Stimulated activated CD8-positive, alpha-beta memory T cell treated with anti-CD3 and anti-CD28 coated beads, Interleukin-12 subunit alpha, Interleukin-12 subunit beta, amount 100 ng/mL, for 4 hours (primary cell): ENCODE measurements at regions not wholly inside any gene's neighbourhood (a gene's known extent, or its start where the extent isn't known, plus 50 kb on each side); places are given as distances from the start of the nearest gene placed in this dataset.

Source experiments
- DNase-seq: peaks from one replicate; pipeline ENCODE4 v3.0.0-alpha.2; 2020; ENCODE audit warnings: low read depth

DNA sequence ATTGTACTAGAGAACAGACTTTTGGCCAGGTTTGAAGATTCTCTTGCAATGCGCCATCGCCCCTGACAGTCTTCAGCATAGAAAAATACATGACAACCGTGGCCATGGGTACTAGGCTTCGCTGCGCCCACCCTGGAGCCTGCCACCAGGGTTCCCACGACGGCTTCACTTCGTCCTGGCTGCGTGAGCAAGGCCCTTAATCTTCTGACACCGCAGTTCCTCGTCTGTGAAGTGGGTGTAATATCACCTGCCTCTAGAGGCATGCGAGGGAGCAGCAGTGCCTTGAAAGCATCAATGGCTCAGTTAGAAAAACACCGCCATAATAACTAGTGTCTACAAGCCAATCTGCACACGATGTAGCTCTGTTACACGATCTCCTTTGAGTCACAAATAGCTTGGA is 175.2 kb upstream of the HS6ST1 start:
- no peak for DNase-seq

DNA sequence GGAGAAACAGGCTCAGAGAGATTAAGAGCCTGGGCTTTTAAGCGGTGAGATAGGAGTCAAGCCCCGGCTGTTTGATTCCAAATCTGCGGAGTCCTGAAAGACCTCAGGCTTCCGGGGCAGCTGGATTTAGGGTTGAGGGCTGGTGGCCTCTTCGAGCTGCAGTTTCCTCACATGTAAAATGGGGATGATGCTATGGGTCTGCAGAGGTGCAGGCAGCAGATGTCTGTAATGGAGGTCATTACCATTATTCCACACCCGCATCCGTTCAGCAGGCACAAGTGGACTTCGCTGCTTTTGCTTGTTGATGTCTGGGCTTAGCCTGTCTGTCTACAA is 175.6 kb upstream of the HS6ST1 start:
- DNase-seq = no peak

DNA sequence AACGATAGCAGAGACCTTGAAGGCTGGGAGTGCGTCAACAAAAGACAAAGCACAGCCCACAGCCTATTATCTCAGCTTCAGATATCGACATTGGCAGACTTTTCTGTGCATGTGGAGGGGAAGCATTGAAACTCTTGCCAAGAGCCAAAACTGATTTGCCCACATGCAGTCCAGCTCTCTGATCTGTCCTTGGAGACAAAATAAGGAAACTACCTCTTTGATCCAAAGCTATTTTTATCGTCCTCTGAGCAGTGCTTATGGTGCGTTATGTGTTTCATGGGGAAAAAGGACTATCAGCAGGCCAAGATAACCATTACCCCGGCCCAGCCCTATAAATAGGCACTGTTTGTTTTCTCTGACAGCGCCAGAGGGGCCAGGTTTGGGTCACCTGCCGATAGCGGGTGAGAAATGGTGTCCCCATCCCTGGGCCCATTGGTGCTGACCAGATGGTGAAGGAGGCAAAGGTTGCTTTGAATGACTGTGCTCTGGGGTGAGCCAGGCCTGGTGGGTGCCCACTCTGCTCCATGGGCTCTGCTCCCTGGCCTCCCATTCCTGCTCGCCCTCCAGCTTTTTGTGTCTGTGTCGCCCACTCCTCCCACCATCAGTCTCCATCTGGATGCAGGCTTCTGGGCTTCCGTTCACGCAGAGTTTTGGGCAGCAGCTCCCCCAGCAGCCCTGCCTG is 176.1 kb upstream of the HS6ST1 start:
- DNase-seq = no peak

DNA sequence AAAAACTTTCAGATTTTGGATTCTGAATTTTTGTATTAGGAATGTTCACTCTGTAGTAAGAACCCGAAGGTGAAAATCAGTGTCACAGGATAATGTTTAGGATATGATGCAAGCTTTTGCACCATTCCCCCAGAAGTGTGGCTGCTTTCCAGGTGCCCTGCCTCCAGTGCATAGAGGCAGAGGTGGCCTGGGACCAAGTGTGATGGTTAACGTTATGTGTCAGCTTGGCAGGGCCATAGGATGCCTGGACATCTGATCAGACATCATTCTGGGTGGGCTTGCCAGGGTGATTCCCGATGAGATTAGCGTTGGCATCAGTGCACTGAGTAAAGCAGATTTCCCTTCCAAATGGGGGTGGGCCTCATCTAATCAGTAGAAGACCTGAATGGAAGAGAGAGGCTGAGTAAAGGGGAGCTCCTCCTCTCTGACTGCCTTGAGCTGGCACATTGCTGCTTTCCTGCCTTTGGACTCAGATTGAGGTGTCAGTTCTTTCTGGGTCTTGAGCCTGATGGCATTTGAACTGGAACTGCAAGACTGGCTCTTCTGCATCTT is 177.4 kb upstream of the HS6ST1 start:
- DNase-seq = no peak

DNA sequence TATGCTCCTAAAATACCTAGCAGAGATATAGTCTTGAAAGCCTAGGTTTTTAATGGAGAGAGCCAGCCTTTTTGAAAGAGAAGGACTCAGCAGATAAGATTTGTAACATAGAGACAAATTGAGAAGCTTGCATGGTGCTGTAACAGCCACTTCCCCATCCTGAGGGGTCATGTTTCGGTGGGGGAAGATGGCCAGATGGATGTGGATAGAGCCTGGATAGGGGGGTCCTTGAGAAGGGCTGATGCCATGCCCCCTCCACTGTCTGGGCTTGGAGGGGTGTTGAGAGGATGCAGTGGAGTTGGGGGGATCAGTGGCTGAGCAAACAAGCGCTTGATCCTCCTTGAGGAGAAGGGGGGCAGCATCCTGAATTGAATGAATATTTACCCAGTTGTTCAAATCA is 178.0 kb upstream of the HS6ST1 start:
- DNase-seq = no peak

DNA sequence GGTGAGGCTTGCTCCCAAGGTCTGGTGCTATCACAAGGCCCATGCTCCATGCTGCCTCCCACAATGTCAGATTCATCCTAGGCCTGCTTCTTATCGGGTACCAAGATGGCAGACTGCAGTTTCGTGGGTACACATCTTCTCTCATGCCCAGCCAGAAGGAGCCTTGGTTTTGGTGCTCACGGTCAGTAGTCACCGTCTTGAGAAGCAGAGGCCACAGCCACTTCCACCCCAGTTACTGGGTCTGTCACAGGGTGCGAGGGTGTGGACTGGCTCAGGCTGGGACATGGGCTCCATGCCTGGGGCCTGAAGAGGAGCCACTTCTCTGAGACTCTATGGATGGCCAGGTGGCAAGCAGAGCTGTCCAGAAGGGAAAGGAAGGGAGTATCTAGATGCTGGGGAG is 178.8 kb upstream of the HS6ST1 start:
- DNase-seq = no peak

DNA sequence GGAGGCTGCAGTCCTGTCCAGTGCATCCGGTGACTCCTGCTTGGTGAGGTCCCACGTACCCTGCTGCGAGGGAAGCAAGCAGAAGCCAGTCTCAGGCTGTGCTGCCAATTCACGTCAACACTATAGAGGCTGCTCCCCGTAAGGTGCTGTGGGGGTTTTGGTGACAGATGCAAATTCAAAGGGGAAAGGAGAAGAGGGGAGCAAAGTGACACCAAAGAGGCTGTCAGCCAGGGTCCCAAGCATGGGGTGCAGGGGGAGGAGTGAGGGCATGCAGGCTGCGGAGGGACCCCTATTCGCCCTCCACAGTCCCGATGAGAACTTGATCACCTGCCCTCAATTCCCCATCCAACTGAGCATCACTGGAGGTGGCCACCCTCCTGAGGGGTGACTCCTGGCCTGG is 179.4 kb upstream of the HS6ST1 start:
- no peak for DNase-seq

DNA sequence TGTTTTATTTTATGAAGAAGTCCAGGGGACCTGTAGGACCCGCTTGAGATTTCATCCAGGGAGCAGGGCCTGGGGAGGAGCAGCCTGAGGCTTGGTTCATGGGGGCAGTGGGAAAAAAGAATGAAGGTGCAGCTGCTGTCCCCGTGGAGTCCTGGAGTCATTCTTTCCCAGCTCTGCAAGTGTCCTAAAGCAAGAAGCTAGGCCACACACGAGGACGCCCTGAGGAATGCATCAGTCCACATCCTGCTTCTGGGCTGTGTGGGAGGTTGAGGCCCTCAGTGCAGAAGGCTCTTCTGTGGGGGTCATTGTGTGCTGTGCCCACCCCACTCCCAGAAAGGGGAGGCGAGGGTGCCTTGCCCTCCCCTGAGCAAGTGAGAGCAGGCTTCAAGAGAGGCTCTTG is 179.9 kb upstream of the HS6ST1 start:
- DNase-seq = no peak

DNA sequence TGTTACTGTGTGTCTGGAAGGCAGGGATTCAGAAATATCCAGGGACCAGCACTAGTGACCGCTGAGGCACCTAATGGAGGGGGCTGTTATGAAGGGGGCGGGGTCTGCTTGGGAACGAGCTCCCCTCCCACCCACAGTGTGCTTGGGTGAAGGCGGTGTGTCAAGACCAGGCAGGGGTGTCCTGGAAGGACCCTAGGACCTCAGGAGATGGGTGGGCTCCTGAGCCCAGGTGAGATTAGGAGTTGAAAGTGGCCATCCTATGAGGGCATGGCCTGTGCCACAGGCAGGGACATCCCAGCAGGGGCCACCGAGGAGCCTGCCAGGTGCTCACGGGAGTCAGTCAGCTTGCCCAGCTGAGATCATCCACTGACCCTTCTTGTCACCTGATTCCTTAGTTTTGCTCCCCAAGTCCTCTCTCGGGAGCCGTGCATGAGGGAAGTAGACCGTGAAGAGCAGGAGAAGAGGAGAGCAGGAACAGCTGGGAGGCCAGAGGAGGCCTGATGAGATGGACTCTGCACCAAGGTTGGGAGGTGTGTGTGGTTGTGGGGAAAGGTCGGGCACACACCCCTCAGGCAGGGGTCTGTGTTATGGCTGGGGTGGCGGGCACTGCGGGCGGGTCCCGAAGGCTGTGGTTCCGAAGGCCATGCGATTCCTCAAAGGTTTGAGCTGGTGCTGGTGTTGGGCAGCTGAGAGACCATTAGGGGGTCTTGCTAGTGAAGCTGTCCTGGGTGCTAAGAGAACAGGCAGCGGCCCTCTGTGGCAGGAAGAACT is 180.9 kb upstream of the HS6ST1 start:
- no peak for DNase-seq

DNA sequence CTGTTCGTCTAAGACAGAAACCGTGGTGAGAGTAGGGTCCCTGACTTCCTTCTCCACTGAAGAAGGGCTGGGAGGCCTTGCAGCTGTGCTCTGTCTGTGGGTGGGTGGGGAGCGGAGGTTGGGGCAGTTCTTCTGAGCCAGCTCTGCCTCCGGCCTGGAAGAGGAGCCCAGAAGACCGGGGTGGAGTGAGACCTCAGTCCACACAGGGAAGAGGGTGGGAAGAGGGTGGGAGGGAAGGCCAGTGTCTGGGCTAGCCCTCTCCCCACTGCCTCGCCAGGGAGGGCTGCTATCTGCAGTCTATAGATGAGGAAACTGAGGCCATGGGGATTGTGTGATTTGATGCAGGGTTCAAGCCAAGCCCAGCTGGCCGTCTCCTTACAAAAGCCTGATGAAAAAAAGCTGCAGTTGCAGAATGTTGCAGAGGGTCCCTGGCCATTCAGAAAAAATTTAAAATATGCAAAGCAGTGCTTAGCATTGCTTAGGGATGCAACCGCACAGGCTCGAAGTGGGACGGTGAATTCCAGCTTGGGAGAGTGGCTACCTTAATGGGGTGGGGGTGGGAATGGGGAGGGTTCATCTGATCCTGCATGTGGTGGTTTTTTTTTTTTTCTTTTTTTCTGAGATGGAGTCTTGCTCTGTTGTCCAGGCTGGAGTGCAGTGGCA is 181.6 kb upstream of the HS6ST1 start:
- no peak for DNase-seq

DNA sequence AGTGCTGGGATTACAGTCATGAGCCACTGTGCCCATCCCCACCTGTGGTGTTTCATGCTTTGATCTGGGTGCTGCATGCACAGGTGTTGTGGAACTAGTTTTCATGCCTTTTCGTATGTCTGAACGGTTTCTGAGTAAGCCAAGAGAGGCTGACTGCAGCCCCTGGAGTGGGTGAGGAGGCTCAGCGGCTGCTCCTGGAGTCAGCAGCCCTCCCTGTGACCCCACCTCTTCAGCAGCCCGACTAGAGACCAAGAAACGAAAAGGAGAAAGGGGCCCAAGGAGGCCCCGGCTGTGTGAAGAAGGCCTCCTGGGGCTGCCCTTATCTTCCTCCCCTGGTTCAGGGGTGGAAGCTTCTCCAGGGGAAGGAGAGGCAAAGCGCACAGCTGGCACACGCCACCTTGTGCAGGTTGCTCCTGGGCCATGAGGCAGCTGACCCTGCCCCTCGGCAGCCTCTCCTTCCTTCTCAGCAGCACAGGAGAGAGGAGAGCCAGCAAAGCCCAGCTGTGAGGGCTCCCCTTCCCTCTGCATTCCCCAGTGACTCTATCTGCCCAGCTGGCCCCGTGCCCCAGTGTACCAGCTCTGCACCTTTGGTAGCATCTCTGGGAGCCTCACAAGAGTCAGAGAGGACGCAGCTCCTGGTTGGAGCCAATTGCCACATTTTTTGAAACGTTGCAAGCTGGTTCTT is 182.5 kb upstream of the HS6ST1 start:
- DNase-seq = no peak

DNA sequence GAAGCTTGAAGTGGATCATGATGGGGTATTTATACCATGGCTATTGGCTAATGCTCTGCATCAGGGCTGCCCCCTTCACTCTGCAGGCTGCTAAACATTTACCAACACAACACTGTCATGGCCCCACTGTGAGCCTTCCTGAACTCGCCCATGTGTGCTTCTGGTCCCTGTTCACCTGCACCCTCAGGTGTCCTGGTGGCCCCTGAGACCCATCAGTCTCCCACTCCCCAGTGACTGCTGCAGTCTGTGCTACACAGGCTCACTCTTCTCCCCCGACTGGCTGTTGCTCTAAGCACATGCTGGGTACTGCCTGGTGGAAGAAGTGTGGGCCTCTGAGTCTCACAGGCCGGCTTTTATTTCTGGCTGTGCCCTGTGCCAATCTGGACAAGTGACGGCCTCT is 183.0 kb upstream of the HS6ST1 start:
- DNase-seq = no peak

DNA sequence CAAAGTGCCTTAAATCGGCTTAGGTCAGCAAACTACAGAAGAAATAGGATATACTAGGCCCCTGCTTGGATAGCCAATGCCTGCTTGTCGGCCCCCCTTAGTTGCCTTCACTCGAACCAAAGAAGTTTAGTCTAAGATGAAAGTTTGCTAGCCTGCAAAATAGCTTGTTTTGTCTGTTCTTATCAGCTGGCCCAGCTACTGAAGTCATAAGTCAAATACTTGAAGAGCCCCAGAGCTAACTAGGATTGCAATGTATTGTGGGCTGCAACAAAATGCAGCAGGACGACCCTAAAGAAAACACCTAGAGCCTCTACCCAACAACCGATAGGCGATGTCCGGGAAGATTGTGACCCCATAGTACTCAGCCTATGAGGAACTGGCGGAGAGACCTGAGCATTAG is 183.5 kb upstream of the HS6ST1 start:
- no peak for DNase-seq

DNA sequence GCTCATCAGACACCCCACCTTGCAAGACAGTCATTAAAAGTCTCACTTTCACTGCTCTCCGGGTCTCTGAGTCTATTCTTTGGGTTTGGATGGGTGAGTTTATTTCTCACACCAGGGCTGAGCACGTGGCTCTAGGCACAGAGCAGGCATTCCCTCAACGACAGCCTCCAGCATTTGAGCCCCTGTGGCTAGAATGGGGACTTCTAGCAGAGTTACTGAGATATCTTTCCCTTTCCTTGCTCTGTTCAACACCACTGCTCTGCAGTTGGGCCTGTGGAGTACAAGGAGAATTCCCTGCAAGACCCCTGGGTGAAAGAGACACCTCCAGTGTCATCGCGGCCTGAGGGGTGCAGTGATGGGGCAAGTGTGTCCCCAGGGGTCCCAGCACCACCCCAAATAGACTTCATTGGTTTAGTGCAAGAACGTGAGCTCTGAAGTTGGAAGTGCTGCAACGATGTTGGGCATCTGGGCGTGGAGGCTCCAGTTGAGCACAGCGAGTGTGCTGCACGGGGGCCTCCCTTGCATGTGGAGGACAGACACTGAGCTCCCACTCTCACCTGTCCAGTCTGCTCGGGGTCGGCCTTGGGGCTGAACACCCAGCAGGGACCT is 184.1 kb upstream of the HS6ST1 start:
- DNase-seq = no peak

DNA sequence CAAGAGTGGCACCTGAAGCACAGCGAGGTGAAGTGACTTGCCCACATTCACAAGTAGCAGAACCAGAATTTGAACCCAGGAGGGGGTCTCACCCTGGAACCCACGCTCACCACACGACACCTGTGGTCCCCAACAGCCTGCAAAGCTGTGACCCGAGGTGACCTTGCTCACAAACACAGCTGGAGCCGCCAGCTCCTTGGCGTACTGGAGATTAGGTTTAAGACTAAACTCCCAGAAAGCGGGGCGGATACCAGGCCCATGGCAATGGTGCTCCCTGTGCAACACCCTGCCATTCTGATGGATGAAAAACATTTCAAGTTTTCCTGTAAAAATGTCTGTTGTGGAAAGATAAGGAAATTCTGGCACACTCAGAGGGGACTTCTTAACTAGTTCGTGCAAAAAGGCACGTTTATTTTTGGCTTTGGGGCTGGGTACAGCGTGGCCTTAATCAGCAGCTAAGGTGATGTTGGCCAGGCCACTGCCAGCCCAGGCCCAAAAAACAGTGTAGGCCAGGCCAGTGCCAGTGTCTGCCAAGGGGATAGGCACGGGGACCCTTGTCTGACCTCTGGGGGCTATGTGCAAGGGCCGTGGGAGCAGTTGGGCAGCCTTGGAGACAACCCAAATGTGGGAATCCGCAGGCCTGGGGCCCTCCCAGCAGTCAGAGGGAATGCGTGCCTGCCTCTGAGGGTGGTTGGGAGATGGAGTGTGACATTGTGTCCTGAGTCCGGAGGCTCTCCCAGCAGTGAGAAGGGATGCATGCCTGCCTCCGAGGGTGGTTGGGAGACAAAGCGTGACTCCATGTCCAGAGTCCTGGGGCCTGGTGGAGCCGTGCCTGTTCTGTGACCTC is 185.0 kb upstream of the HS6ST1 start:
- no peak for DNase-seq

DNA sequence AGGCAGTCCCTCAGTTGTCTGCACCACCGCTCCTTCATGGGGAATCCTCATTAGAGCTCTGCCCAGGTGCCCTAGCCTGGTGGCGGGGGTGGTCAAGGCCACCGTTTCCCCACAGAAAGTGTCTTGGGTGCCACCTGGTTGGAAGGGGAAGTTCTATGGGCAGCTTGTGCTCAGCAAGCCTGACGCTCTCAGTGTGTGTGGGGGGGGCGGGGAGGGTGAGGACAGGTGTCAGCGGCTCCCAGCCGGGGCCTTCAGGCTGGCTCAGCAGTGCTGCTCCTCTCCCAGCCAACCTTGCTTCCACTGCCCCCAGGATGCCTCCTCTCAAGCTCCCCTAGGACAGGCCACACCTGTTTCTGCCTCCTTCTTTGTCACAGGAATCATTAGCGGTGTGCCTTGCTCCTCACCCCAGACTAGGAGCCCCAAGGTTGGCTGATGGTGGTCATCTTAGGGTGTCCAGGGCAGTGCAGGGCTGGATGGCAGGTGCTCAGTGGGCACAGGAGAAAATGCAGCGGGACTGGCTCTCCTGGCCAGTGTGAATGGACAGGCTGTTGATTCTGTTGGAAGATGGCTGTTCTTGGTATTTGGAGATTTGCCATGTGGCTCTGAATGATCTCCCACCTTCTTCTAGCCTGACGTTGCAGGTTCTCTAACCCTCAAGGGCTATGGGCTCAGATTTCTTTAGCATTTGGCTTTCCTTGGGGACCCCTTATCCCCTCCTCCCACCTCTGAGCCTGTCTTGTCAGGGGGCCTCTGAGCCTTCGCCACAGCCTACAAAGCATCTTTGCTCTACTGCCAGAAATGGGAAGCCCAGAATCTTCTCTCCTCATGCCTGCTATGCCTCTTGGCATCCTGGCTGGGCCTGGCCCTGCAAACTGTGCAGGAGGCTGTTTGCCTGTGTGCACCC is 185.8 kb upstream of the HS6ST1 start:
- DNase-seq = no peak

DNA sequence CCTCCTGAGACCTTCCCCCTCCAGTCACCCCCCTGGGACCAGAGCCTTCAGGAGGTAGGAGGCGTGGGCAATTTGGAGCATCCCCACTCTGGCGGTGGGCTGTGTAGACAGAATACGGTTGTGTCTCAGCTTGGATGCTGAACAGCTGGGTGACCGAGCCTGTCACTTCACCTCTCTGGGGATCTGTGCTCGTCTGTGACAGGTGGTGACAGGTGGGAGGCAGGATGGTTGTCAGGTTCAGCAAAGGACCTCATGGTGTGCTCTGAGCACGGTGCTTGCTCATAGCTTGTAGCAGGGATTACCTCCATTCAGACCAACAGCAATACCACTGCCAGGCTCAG is 186.5 kb upstream of the HS6ST1 start:
- no peak for DNase-seq

DNA sequence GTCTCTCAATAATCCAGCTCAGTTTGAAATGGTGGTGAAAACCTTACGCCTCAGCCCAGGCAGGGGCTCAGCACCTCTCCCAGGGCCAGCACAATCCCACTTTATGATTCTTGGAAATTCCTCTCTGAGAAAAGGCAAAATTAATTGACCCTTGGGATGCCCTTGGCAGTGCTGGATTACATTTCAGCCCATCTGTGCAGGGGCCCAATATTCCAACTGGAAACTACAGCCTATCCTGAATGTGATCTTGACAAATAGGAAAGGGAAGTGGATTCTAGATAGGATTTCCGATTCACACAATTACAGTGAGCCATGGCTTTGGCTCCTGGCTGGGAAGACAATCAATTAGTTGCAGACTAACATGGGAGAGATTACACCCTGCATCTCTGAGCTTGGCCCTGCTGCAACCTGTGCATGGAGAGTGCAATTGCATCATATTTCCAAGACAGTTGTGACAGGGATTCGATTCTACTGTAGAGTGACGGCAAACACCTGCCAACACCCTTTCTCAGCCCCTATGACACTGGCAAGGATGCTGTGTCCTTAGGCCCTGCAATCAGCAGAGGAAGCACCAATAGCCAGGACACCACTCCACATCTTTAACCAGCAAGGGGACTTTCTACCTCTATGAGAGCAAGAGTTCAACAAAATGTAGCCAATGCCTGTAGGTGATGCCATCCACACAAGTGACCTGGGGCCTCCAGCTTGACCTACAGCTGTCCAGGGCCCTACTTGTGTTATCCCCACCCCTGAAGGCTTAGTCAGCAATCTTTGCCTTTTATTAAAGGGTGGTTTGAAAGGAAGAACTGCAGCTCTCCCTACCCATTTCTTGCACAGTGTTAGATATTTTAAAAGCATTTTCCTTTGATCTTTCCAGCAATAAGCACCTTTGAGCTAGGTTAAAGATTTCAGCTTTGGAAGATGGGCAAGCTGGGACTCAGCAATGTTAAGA is 187.2 kb upstream of the HS6ST1 start:
- no peak for DNase-seq

DNA sequence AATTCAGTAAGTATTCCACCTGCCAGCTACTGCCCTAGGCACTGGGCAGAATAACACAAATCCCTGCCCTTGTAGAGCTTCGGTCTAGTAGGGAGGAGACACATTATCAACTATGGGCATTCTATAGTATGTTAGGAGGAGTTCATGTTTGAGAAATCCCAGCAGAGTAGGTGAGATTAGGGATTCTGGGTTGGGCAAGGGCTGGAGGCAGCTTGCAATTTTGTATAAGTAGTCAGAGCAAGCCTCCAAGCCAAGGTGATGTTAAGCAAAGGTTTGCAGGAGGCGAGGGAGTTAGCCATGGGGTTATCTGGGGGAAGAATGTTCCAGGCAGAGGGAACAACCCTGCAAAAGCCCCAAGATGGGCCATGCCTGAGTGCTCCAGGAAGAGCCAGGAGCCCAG is 187.9 kb upstream of the HS6ST1 start:
- DNase-seq = no peak
